VCaP (cell line): ENCODE measurements at regions not wholly inside any gene's neighbourhood (a gene's known extent, or its start where the extent isn't known, plus 50 kb on each side); places are given as distances from the start of the nearest gene placed in this dataset.

Source experiments
- H3K27ac ChIP-seq: fragments of 450-650 bp; 2 replicates; pipeline ENCODE4 v1.5.1; 2017
- TF ChIP-seq, protein P1 (sequence below): fragments of 450-650 bp; conservative IDR thresholded peaks from 2 replicates; pipeline ENCODE4 v1.5.1; 2017; ENCODE audit warnings: mild to moderate bottlenecking, moderate library complexity

DNA sequence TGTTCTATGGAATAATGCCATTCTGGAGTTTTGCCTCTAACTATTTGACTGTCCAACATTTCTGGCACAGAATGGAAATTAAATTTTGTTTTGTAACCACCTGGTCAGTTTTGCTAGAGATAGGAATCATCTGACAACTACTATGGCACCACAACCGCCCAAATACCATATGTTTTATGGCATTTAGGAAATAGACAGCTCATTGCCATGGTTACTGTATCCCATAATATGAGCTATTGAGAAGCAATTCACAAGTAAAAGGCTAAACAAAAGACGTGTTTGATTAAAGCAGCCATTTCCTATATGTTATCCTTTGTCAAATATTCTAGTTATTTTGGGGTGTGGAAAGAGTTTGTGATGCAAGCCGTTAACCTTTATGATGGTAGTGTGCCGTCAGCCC, 1105.3 kb upstream of the LCORL start:
- TF ChIP-seq, protein P1, sequence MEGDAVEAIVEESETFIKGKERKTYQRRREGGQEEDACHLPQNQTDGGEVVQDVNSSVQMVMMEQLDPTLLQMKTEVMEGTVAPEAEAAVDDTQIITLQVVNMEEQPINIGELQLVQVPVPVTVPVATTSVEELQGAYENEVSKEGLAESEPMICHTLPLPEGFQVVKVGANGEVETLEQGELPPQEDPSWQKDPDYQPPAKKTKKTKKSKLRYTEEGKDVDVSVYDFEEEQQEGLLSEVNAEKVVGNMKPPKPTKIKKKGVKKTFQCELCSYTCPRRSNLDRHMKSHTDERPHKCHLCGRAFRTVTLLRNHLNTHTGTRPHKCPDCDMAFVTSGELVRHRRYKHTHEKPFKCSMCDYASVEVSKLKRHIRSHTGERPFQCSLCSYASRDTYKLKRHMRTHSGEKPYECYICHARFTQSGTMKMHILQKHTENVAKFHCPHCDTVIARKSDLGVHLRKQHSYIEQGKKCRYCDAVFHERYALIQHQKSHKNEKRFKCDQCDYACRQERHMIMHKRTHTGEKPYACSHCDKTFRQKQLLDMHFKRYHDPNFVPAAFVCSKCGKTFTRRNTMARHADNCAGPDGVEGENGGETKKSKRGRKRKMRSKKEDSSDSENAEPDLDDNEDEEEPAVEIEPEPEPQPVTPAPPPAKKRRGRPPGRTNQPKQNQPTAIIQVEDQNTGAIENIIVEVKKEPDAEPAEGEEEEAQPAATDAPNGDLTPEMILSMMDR, result no peak
- H3K27ac ChIP-seq, result no peak overlapping the region

DNA sequence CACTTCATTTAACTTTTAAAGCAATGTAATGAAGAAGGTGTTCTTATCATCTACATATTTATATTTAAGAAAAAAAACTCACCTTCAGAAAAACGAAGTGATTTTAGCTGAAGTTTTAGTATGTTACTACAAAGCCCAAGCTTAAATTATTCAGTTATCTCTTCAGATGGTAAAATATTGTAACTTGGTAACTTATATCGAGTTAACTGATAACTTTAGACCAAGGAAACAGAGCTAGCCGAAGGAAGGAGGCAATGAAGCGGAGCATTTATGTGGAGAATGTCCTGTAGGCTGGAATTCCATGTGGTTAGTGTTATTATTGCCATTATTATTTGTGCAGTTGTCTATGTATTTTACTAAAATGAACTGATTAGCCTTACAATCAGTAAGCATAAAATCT, 1102.1 kb upstream of the LCORL start:
- TF ChIP-seq, protein P1, result no peak
- H3K27ac ChIP-seq, result no peak overlapping the region

DNA sequence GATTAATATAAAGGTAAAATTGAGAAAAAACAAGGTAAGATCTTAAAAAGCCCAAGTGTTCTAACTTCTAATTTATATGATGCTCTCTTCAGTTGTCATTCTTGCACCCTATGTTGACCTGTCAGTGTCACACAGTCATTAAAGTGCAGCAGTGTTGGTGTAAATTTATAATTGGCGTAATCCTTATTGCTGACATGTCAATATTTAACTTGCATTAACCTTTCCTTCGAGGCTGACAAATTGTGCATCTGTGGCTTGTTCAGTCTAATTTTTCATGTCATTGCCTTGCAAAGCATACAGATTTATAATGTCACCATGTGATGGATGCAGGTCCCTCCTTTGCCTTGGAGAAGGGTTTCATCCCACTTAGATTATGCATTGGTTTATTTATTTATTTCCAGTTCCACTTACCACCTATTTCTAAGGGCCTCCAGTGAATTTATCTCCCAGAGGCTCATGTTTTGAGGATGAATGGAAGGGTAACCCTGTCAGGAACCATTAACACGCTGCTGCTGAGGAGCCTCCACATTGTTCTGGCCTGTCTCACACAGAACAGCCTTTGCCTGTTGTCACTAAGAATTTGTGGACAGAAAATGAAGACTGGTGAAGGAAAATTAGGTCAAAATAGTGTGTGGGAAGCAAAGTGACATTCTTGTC, 1098.5 kb upstream of the LCORL start:
- no peak overlapping the region for H3K27ac ChIP-seq
- TF ChIP-seq, protein P1, result no peak

DNA sequence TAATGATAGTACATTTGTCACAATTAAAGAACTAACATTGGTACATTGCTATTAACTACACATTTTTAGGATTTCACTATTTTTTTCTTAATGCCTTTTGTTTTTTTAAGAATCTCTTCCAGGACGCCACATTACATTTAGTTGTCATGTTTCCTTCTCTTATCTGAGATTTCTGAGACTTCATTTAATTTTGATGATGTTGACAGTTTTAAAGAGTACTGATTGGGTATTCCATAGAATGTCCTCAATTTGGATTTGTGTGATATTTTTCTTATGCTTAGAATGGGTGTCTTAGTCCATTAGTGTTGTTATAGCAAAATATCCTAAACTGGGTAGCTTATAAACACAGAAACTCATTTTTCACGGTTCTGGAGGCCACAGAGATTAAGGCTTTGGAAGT, 1095.5 kb upstream of the LCORL start:
- no peak overlapping the region for H3K27ac ChIP-seq
- TF ChIP-seq, protein P1, result no peak

DNA sequence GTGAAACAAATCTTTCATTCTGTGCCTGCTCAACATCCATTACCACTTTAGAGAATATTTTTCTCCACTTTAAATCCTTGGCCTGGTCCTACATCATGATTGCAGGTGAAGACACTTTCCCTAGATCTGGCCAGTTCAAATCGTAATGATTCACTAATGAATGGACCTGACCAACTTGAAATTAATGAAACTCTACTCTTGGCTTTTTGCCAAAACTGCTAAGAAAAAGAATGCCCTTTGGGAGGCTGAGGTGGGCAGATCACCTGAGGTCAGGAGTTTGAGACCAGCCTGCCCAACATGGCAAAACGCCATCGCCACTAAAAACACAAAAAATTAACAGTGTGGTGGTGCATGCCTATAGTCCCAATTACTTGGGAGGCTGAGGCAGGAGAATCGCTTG, 1082.6 kb upstream of the LCORL start:
- TF ChIP-seq, protein P1, result no peak
- no peak overlapping the region for H3K27ac ChIP-seq

DNA sequence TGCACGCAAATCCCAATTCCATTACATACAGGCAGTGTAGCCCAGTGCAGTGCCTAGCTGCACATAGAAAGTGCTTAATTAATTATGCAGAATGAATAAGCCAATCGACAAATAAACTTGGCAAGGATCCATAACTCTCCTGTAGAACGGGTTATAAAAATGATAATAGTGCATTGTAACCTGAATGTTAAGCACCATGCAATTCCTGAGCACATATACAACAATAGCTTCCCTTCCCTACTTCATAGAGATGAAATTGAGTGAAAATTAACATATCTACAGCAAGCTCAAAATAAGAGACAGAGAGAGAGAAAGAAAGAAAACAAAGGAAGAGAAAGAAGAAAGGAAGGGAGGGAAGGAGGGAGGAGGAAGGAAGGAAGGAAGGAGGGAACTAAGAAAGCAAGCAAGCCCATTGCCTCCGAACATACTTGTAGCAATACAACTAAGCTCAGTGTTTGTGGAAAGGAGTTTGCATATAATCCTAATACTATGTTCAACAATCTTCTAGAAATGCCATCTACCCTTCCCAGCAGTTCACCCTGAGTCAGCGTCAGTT, 1074.0 kb upstream of the LCORL start:
- H3K27ac ChIP-seq, result no peak overlapping the region
- TF ChIP-seq, protein P1, result no peak

DNA sequence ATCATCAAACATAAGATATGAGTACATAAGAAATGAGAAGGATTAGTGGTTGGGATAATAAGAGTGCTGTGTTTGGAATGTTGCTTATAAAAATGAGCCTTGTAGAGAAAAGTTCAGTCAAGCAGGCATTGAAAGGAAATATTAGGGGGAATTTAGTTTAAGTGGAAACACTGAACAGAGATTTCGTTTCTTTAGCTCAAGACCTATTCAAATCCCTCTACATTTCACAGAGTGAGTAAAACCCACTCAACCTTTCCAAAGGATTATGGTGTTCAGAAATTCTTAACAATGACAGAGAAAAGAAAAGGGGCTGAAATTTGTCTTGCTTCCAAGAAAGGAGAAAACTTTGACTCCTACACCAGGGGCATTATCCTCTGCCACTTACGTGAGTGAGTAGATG, 1072.4 kb upstream of the LCORL start:
- TF ChIP-seq, protein P1, result no peak

More for the DNA sequence above, 1072.4 kb upstream of the LCORL start:
- no peak overlapping the region for H3K27ac ChIP-seq
